ENCODE measurements at regions not wholly inside any gene's neighbourhood (a gene's known extent, or its start where the extent isn't known, plus 50 kb on each side); places are given as distances from the start of the nearest gene placed in this dataset.
"Not testable (repeated sequence)": the region's sequence is repeated elsewhere in the genome, so short reads cannot be mapped to it uniquely, and the experiment has no call there.

DNA sequence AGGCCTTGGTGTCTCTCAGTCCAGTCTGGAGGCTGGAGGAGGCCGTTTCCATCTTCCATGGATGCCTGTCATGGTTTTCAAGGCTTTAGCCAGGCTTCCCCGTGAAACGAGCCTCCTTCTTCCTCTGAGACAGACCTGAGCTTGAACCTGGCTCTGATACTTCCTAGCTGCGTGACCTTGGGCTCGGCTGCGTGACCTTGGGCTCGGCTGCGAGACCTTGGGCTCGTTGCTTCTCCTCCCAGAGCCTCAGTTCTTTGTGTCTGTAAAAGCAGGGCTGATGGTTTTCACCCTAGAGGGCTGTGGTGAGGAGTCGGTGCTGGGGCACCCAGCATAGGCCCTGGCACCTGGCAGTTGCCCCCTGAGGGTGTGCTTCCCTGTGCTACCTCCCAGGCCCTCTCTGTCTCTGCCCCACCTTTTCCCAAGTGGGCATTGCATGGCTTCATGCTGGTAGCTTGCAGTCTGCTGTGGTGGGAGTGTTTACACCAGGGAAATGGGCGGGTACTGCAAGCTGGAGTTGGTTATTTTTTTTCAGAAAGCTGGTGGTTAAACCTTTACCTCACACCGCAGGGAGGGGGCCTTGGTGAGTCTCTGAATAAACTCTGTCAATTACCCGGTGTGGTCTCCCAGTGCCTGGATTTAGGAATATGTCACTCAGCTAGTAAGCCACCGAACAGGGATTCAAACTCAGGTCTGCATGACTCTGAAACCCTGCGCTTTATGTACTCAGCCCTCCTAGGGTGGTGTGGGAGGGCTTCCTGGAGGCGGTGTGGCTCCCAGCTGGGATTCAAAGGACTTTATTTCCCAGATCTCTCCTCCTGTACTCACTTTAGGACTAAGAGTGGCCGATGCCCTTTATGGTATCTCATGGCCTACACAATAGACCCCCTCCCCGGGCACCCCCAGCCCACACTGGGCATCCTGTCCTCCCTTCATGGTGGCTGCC lies 129.0 kb upstream of the CIBAR2 start:
- TF ChIP-seq, protein P1, sequence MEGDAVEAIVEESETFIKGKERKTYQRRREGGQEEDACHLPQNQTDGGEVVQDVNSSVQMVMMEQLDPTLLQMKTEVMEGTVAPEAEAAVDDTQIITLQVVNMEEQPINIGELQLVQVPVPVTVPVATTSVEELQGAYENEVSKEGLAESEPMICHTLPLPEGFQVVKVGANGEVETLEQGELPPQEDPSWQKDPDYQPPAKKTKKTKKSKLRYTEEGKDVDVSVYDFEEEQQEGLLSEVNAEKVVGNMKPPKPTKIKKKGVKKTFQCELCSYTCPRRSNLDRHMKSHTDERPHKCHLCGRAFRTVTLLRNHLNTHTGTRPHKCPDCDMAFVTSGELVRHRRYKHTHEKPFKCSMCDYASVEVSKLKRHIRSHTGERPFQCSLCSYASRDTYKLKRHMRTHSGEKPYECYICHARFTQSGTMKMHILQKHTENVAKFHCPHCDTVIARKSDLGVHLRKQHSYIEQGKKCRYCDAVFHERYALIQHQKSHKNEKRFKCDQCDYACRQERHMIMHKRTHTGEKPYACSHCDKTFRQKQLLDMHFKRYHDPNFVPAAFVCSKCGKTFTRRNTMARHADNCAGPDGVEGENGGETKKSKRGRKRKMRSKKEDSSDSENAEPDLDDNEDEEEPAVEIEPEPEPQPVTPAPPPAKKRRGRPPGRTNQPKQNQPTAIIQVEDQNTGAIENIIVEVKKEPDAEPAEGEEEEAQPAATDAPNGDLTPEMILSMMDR (IDR thresholded peaks at IDR 0.05; ENCODE audit: insufficient read depth, low read length, severe bottlenecking): no peak
- DNase-seq (ENCODE audit: low read depth) (no peak), FAIRE-seq (no peak)
- no peaks in the 10 kb centered on the region for H3K36me3 ChIP-seq (ENCODE audit: control insufficient read depth, insufficient read depth, low read length)
- no peak overlapping the region for H3K4me3 ChIP-seq (ENCODE audit: low read depth, low read length)
- H3K27me3 ChIP-seq (ENCODE audit: control insufficient read depth, insufficient read depth, low read length): no peaks in the 10 kb centered on the region

DNA sequence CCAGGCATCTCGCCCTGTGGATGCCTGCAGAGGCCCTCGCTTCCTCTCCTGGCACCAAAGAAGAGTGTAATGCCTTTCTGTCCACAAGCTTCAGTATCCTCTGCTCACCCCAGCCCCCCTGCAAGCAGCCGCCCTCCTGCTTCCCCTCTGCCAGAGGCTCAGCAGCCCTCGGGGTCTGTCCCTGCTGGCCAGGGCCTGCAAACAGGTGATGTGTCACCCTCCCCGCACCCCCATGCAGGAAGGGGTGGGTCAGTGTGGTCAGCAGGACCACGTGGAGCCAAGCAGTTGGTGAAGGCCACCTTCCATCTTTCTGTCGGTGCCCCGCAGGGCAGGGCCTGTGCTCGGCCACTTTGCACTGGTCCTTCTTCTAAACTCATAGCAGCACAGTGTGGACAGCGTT lies 129.9 kb upstream of the CIBAR2 start:
- Histone ChIP-seq H3K36me3 (ENCODE audit: control insufficient read depth, insufficient read depth, low read length) (no peaks in the 10 kb centered on the region), H3K4me3 (ENCODE audit: low read depth, low read length) (no peak overlapping the region), H3K27me3 (ENCODE audit: control insufficient read depth, insufficient read depth, low read length) (no peaks in the 10 kb centered on the region)
- TF ChIP-seq, protein P1 (IDR thresholded peaks at IDR 0.05; ENCODE audit: insufficient read depth, low read length, severe bottlenecking): no peak
- no peak for FAIRE-seq
- DNase-seq (ENCODE audit: low read depth): no peak

DNA sequence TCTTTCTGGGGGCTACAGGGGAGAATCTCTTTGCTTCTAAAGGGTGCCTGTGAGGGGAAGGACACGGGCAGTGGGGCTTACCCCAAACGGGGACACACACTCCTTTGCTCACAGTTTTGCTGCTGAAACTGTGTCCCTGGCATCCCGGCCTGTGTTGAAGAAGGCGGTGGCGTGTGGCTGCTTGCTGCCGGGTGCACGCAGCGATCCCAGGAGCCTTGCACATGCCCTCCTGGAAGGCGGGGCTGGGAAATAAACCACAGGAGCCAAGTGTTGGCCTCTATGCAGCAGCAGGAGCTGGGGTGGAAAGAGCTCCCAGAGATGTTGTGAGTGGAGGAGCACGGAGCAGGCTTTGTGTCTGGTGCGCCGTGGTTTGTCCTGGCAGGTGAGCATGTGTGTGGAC lies 131.0 kb upstream of the CIBAR2 start:
- H3K27me3 ChIP-seq (ENCODE audit: control insufficient read depth, insufficient read depth, low read length): peaks cover 2% of the 10 kb centered on the region
- H3K36me3 ChIP-seq (ENCODE audit: control insufficient read depth, insufficient read depth, low read length): no peaks in the 10 kb centered on the region
- no peak overlapping the region for H3K4me3 ChIP-seq (ENCODE audit: low read depth, low read length)
- peak; percentile 6 for DNase-seq (ENCODE audit: low read depth)
- TF ChIP-seq, protein P1 (IDR thresholded peaks at IDR 0.05; ENCODE audit: insufficient read depth, low read length, severe bottlenecking): no peak
- FAIRE-seq: no peak

DNA sequence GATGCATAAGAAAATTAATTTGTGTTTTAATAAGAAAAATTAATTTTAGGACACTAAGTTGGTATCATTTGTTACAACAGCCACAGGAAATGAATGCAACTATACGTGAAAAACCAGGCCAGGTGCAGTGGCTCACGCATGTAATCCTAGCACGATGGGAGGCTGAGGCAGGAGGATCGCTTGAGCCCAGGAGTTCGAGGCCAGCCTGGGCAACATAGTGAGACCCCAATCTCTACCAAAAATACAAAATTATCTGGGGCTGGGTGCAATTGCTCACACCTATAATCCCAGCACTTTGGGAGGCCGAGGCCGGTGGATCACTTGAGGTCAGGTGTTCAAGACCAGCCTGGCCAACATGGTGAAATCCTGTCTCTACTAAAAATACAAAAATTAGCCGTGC lies 132.2 kb upstream of the CIBAR2 start:
- DNase-seq (ENCODE audit: low read depth); H3K36me3 ChIP-seq (ENCODE audit: control insufficient read depth, insufficient read depth, low read length); FAIRE-seq; H3K4me3 ChIP-seq (ENCODE audit: low read depth, low read length); H3K27me3 ChIP-seq (ENCODE audit: control insufficient read depth, insufficient read depth, low read length): not testable (repeated sequence)

DNA sequence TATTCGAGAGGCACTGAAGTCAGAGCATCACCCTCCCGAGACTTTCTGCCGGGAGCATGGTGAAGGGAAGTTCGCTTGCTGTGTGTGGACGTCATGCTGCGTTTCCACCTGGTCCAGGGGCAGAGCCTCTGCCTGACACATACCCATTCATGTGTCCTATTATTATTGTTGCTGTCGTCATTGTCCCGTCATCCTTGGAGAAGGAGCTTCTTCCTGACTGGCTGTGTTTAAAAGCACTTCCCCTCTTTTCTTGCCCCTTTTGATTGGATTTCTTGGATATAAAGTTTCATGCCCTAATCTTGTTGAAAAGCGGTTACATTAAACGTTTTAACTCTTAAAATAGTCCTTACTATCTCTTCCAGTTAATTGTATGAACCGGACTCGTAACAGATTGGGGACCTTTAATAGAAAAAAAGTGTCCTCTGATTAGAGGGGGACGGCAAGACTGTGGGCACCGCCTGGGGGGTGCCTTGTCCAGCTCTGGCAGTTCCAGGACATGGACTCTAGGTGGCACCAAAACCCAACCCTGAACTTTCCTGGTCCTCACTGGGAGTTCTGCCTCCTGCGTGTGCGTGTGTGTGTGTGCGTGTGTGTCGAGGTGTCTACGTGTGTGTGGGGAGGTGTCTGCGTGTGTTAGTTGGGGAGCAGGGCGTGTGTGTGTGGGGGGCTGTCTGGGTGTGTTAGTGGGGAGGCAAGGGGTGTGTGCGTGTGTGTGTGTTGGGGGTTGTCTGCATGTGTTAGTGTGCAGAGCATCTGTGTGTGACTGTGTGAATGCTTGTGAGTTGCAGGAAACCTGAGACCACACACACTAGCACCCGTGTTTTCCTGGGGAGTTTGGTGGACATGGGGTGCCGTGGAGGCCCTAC lies 133.3 kb upstream of the CIBAR2 start:
- TF ChIP-seq, protein P1 (IDR thresholded peaks at IDR 0.05; ENCODE audit: insufficient read depth, low read length, severe bottlenecking): peak; percentile 91
- no peak for FAIRE-seq

DNA sequence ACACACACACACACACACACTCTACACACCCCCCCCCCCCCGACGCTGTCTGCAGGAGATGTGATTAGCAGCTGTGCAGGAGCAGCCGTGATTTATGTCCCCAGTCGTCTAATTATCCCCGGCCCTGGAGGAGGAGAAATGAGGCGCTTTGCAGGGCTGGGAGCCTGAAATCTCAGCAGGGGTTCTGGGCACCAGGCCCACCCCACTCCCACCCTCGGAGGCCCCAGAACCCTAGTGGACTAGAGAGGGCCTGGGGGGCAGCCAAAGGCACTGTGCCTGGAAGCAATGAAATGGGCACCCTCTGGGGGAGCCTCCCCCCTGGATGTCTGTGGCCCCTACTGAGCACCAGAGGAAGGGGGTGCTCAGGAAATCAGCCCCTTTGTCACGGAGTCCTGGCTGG lies 134.2 kb upstream of the CIBAR2 start:
- FAIRE-seq: no peak
- DNase-seq (ENCODE audit: low read depth): no peak
- peaks cover 2% of the 10 kb centered on the region for H3K27me3 ChIP-seq (ENCODE audit: control insufficient read depth, insufficient read depth, low read length)
- no peaks in the 10 kb centered on the region for H3K36me3 ChIP-seq (ENCODE audit: control insufficient read depth, insufficient read depth, low read length)
- TF ChIP-seq, protein P1 (IDR thresholded peaks at IDR 0.05; ENCODE audit: insufficient read depth, low read length, severe bottlenecking): no peak
- no peak overlapping the region for H3K4me3 ChIP-seq (ENCODE audit: low read depth, low read length)

More for the DNA sequence above, 133.3 kb upstream of the CIBAR2 start:
- Histone ChIP-seq H3K4me3 (ENCODE audit: low read depth, low read length) (no peak overlapping the region), H3K36me3 (ENCODE audit: control insufficient read depth, insufficient read depth, low read length) (no peaks in the 10 kb centered on the region), H3K27me3 (ENCODE audit: control insufficient read depth, insufficient read depth, low read length) (peaks cover 2% of the 10 kb centered on the region)
- DNase-seq (ENCODE audit: low read depth): peak; percentile 25

All from bronchial epithelial cell (primary cell).